ENCODE measurements at regions not wholly inside any gene's neighbourhood (a gene's known extent, or its start where the extent isn't known, plus 50 kb on each side); places are given as distances from the start of the nearest gene placed in this dataset.

GRCh38 chr11:86747801-86748200, 52.5 kb upstream of the PRSS23 start:
- TF ChIP-seq CTCF (optimal IDR thresholded peaks at IDR 0.05 in 1 of 3, IDR thresholded peaks at IDR 0.05 in 1 of 3, conservative IDR thresholded peaks at IDR 0.05 in 1 of 3; ENCODE audit: extremely low read depth in 1 of 3, insufficient read depth in 2 of 3, low read length in 3 of 3) (no peak), EZH2 (IDR thresholded peaks at IDR 0.05; ENCODE audit: low read length) (no peak)
